ENCODE measurements at regions not wholly inside any gene's neighbourhood (a gene's known extent, or its start where the extent isn't known, plus 50 kb on each side); places are given as distances from the start of the nearest gene placed in this dataset.

DNA sequence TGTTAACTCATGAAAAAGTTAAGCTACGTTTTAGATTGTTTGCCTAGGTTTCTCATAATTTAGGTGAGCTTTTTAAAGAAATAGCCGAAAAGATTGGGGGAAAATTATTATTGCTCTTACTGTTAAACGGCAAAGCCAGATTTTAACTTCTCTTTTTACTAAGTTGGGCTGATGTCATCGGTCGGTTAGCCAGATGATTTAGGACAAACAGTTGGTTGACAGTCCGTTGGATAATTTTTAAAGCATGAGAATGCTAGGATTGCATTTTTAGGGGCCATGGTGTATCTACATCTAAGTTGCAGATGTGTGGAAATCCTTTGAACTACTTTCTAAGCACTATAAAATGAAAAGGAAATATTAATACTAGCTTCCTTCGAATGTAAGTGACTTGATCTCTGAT is 280.9 kb upstream of the AKR1E2 start:
- Histone ChIP-seq H2AFZ (ENCODE audit: low read length) (no peak overlapping the region), H2BK120ac (ENCODE audit: low read depth, low read length, poor library complexity, severe bottlenecking) (no peak overlapping the region), H3K79me1 (ENCODE audit: insufficient read depth, low read depth, low read length, poor library complexity, severe bottlenecking) (no peaks in the 10 kb centered on the region), H2BK12ac (ENCODE audit: insufficient read length, low read depth, low read length) (no peak overlapping the region), H3K79me2 (ENCODE audit: insufficient read depth, low read length) (no peaks in the 10 kb centered on the region), H4K8ac (replicated peaks; ENCODE audit: insufficient read length, low read depth, low read length) (no peak overlapping the region), H3K4ac (ENCODE audit: low read depth, low read length) (no peak overlapping the region), H2BK15ac (ENCODE audit: low read depth, low read length) (no peak overlapping the region), H4K5ac (ENCODE audit: insufficient read length, low read depth, low read length) (no peak overlapping the region), H3K4me1 (ENCODE audit: insufficient read depth, low read length) (no peaks in the 10 kb centered on the region), H2BK20ac (ENCODE audit: low read depth, low read length, poor library complexity, severe bottlenecking) (no peak overlapping the region), H3K18ac (ENCODE audit: insufficient read length, low read depth, low read length) (no peak overlapping the region), H4K91ac (ENCODE audit: insufficient read length, low read depth, low read length) (no peak overlapping the region), H4K20me1 (ENCODE audit: control insufficient read depth, insufficient read depth, insufficient read length) (no peaks in the 10 kb centered on the region), H3K23me2 (ENCODE audit: insufficient read length, low read depth, low read length, poor library complexity, severe bottlenecking) (no peaks in the 10 kb centered on the region), H3K9me3 (ENCODE audit: control insufficient read depth, low read depth, low read length) (no peaks in the 10 kb centered on the region), H3K56ac (ENCODE audit: insufficient read length, low read depth, low read length) (no peak overlapping the region), H3T11ph (ENCODE audit: low read length) (no peak overlapping the region), H3K27me3 (ENCODE audit: insufficient read depth, low read length) (no peaks in the 10 kb centered on the region), H3K14ac (ENCODE audit: insufficient read depth, low read length) (no peak overlapping the region), H3K27ac (ENCODE audit: insufficient read length, low read depth, low read length) (no peak overlapping the region), H3K23ac (ENCODE audit: insufficient read length, low read depth, low read length) (no peak overlapping the region), H2AK5ac (ENCODE audit: insufficient read length, low read length) (no peak overlapping the region), H2BK5ac (ENCODE audit: insufficient read length, low read length) (no peak overlapping the region), H3K9ac (ENCODE audit: extremely low read depth, insufficient read length, low read length) (no peak overlapping the region), H3K4me2 (ENCODE audit: insufficient read depth, insufficient read length, low read length) (no peak overlapping the region)
- no peak overlapping the region for H3K27ac Mint-ChIP-seq
- H3K9me3 Mint-ChIP-seq, result peaks cover 2 to 3% of the 10 kb centered on the region in 2 experiments; a peak in 2 of 5 replicates
- DNase-seq, result no peak
- H3K36me3 Mint-ChIP-seq (ENCODE audit: insufficient read depth in 1 of 3, low read depth in 3 of 3), result no peaks in the 10 kb centered on the region
- H3K4me1 Mint-ChIP-seq, result peaks cover 0 to 3% of the 10 kb centered on the region in 2 experiments; a peak in 2 of 4 replicates
- no peaks in the 10 kb centered on the region for H3K27me3 Mint-ChIP-seq (ENCODE audit: low read depth)
- TF ChIP-seq, protein P1, sequence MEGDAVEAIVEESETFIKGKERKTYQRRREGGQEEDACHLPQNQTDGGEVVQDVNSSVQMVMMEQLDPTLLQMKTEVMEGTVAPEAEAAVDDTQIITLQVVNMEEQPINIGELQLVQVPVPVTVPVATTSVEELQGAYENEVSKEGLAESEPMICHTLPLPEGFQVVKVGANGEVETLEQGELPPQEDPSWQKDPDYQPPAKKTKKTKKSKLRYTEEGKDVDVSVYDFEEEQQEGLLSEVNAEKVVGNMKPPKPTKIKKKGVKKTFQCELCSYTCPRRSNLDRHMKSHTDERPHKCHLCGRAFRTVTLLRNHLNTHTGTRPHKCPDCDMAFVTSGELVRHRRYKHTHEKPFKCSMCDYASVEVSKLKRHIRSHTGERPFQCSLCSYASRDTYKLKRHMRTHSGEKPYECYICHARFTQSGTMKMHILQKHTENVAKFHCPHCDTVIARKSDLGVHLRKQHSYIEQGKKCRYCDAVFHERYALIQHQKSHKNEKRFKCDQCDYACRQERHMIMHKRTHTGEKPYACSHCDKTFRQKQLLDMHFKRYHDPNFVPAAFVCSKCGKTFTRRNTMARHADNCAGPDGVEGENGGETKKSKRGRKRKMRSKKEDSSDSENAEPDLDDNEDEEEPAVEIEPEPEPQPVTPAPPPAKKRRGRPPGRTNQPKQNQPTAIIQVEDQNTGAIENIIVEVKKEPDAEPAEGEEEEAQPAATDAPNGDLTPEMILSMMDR (conservative IDR thresholded peaks at IDR 0.05), result no peak
- no CpG with 5 or more reads among the region's 7 CpGs for WGBS (ENCODE audit: extremely low coverage, insufficient read length, low lambda C conversion rate)
- H3K4me3 Mint-ChIP-seq, result no peak overlapping the region
